ENCODE measurements at regions not wholly inside any gene's neighbourhood (a gene's known extent, or its start where the extent isn't known, plus 50 kb on each side); places are given as distances from the start of the nearest gene placed in this dataset.

DNA sequence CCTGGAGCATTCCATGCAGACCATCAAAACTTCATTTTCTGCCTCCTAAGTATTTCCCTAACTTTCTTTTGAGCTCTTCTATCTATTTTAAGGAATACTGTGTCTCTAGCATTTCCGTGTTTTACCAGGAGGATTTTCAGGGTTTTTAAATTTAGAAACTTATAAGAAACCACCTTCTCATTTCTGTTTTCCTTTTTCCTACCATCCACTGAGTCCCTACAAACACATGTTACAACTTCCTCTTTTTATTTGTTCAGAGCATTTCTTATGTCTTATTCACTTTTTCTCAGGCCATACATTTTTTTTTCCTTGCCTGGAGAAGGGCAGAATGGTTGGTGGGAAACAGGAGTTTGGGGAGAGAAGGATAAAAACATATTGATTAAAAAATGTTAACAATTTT, 130.0 kb upstream of the BMP5 start:
- TF ChIP-seq EZH2phosphoT487 (IDR thresholded peaks at IDR 0.05; ENCODE audit: low read depth): no peak
- TF ChIP-seq CTCF (IDR thresholded peaks at IDR 0.05; ENCODE audit: low read depth, low read length): no peak
- H3K4me2 ChIP-seq (ENCODE audit: low read length): no peak overlapping the region

GRCh38 chr6:56004426-56004825, 129.0 kb upstream of the BMP5 start:
- H3K9me3 ChIP-seq (ENCODE audit: insufficient read depth, low read length): peaks cover 7% of the 10 kb centered on the region; the same call in 1 of the 2 replicates
- H3K9ac ChIP-seq (ENCODE audit: low read length): no peak overlapping the region
- H3K4me1 ChIP-seq (ENCODE audit: low read length): peaks cover 5% of the 10 kb centered on the region; the same call in 1 of the 2 replicates
- H3K27me3 ChIP-seq (ENCODE audit: low read depth, low read length): no peaks in the 10 kb centered on the region
- H3K27ac ChIP-seq (ENCODE audit: low read length): no peak overlapping the region
- no peak overlapping the region for H3K4me3 ChIP-seq (ENCODE audit: low read length)
- no peak overlapping the region for H2AFZ ChIP-seq (ENCODE audit: low read depth, low read length)
- H3K36me3 ChIP-seq (replicated peaks; ENCODE audit: low read depth, low read length): no peaks in the 10 kb centered on the region
- H3K79me2 ChIP-seq (ENCODE audit: low read length): no peaks in the 10 kb centered on the region
- no peak overlapping the region for H3K4me2 ChIP-seq (ENCODE audit: low read length)
- TF ChIP-seq CTCF (IDR thresholded peaks at IDR 0.05; ENCODE audit: low read depth, low read length) (no peak), EZH2phosphoT487 (IDR thresholded peaks at IDR 0.05; ENCODE audit: low read depth) (no peak)
- H4K20me1 ChIP-seq (ENCODE audit: insufficient read depth, low read length): no peaks in the 10 kb centered on the region

More for the DNA sequence above, 130.0 kb upstream of the BMP5 start:
- Histone ChIP-seq H3K9me3 (ENCODE audit: insufficient read depth, low read length) (peaks cover 7% of the 10 kb centered on the region; the same call in 1 of the 2 replicates), H3K36me3 (replicated peaks; ENCODE audit: low read depth, low read length) (no peaks in the 10 kb centered on the region), H3K4me1 (ENCODE audit: low read length) (peaks cover 5% of the 10 kb centered on the region; the same call in 1 of the 2 replicates), H3K79me2 (ENCODE audit: low read length) (no peaks in the 10 kb centered on the region), H4K20me1 (ENCODE audit: insufficient read depth, low read length) (no peaks in the 10 kb centered on the region), H2AFZ (ENCODE audit: low read depth, low read length) (no peak overlapping the region), H3K27me3 (ENCODE audit: low read depth, low read length) (no peaks in the 10 kb centered on the region), H3K27ac (ENCODE audit: low read length) (no peak overlapping the region), H3K9ac (ENCODE audit: low read length) (no peak overlapping the region), H3K4me3 (ENCODE audit: low read length) (no peak overlapping the region)

DNA sequence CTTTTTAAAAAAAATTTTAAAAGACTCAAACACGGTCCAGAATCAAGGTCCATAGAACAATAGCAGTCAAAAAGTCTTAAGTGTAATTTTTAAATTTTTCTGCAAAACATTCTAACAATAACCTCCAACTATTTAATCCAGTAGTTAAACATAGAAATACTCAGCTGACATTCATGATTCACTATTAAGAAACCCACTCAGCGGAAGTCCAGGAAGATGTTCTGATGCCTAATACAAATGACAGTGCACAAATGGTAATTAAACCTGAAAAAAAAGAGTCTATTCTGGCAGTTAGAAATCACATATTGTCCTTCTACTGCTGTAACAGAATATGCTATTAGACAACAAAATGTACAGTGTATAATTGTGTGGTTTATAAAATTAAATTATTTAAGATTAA, 128.2 kb upstream of the BMP5 start:
- no peak overlapping the region for H2AFZ ChIP-seq (ENCODE audit: low read depth, low read length)
- no peaks in the 10 kb centered on the region for H3K36me3 ChIP-seq (replicated peaks; ENCODE audit: low read depth, low read length)
- no peaks in the 10 kb centered on the region for H3K27me3 ChIP-seq (ENCODE audit: low read depth, low read length)
- H4K20me1 ChIP-seq (ENCODE audit: insufficient read depth, low read length): no peaks in the 10 kb centered on the region
- H3K9me3 ChIP-seq (ENCODE audit: insufficient read depth, low read length): no peaks in the 10 kb centered on the region
- H3K9ac ChIP-seq (ENCODE audit: low read length): no peak overlapping the region
- no peak overlapping the region for H3K4me2 ChIP-seq (ENCODE audit: low read length)
- no peaks in the 10 kb centered on the region for H3K79me2 ChIP-seq (ENCODE audit: low read length)
- no peak for TF ChIP-seq EZH2phosphoT487 (IDR thresholded peaks at IDR 0.05; ENCODE audit: low read depth)
- no peak for TF ChIP-seq CTCF (IDR thresholded peaks at IDR 0.05; ENCODE audit: low read depth, low read length)
- no peak overlapping the region for H3K27ac ChIP-seq (ENCODE audit: low read length)
- H3K4me3 ChIP-seq (ENCODE audit: low read length): no peak overlapping the region
- H3K4me1 ChIP-seq (ENCODE audit: low read length): peaks cover 5% of the 10 kb centered on the region; the same call in 1 of the 2 replicates

DNA sequence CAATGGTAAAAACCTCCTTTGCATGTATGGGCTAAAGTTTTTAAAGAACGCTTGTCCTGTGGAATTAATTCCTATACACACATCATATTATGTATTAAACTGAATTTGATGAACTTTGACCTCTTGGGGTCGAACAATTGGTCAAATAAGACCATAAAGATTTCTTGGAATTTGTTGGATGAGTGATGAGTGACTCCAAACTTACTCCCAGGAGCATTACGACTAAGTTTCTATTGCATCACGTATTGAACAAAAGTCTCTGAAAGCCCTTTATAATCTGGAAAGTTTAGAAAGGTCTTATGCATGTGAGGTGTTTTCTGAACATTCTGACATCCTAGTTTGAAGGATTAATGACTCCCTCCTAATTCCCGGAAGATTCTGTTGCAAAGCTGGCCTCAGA, 126.9 kb upstream of the BMP5 start:
- Histone ChIP-seq H4K20me1 (ENCODE audit: insufficient read depth, low read length) (no peaks in the 10 kb centered on the region), H3K4me2 (ENCODE audit: low read length) (no peak overlapping the region), H3K36me3 (replicated peaks; ENCODE audit: low read depth, low read length) (no peaks in the 10 kb centered on the region), H3K79me2 (ENCODE audit: low read length) (no peaks in the 10 kb centered on the region), H3K9me3 (ENCODE audit: insufficient read depth, low read length) (no peaks in the 10 kb centered on the region), H3K27ac (ENCODE audit: low read length) (no peak overlapping the region), H3K9ac (ENCODE audit: low read length) (no peak overlapping the region), H3K27me3 (ENCODE audit: low read depth, low read length) (no peaks in the 10 kb centered on the region), H3K4me1 (ENCODE audit: low read length) (peaks cover 5% of the 10 kb centered on the region; the same call in 1 of the 2 replicates), H3K4me3 (ENCODE audit: low read length) (no peak overlapping the region), H2AFZ (ENCODE audit: low read depth, low read length) (no peak overlapping the region)
- TF ChIP-seq EZH2phosphoT487 (IDR thresholded peaks at IDR 0.05; ENCODE audit: low read depth) (no peak), CTCF (IDR thresholded peaks at IDR 0.05; ENCODE audit: low read depth, low read length) (no peak)

All from OCI-LY3 (cell line).